NCI-H2081 treated with DMSO at 0.1 percent for 48 hours (cell line): ENCODE measurements at regions not wholly inside any gene's neighbourhood (a gene's known extent, or its start where the extent isn't known, plus 50 kb on each side); places are given as distances from the start of the nearest gene placed in this dataset.
"Not testable (repeated sequence)": the region's sequence is repeated elsewhere in the genome, so short reads cannot be mapped to it uniquely, and the experiment has no call there.

Experiments
- DNase-seq: peaks from one replicate; lab custom pipeline; 2025; lab: John Stamatoyannopoulos, UW

DNA sequence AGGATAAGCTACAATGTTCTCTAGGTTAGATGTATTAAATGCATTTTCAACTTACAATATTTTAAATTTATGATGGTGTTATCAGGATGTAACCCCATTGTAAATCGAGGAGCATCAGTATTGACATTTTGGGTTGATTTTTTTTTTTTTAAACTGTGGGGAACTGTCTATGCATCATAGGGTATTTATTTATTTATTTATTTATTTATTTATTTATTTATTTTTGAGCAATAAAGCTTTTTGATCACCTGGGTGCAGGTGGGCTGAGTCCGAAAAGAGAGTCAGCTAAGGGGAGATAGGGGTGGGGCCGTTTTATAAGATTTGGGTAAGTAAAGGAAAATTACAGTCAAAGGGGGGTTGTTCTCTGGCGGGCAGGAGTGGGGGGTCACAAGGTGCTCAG, 367.5 kb downstream of the OXSM start:
- DNase-seq = not testable (repeated sequence)

DNA sequence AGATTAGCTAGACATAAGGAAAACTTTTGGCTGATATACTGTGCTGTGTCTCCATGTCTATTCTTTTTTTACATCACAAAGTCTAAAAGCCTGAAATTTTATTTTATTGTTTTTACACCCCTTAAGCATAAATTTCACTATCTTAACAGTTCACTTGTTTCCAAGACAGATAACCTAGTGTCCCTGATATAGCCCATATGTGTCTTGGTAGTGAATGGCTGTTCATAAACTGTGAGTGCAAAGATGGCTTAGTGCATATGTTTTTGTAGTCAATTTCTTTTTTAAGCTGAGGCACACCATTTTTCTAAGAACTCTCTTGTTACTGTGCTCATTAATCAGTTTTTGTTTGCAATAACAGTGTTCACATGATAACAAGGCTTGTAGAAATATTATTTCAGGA, 381.1 kb downstream of the OXSM start:
- no peak for DNase-seq

DNA sequence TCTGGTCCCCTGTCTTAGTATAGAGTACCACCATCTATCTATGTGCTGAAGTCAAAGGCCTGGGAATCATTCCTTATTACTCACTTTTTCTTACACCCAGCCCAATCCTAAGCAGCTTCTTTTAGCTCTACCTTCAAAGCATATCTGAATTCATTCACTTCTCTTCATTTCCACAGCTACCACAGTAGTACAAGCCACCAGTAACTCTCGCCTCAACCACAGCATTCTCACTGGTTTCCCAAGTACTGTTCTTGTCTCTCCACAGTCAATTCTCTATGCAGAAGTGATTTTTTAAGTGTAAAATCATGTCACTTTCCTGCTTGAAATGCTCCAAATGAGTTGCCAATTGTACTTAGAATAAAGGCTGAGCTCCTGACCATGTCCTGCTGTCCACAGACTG, 401.7 kb downstream of the OXSM start:
- no peak for DNase-seq

DNA sequence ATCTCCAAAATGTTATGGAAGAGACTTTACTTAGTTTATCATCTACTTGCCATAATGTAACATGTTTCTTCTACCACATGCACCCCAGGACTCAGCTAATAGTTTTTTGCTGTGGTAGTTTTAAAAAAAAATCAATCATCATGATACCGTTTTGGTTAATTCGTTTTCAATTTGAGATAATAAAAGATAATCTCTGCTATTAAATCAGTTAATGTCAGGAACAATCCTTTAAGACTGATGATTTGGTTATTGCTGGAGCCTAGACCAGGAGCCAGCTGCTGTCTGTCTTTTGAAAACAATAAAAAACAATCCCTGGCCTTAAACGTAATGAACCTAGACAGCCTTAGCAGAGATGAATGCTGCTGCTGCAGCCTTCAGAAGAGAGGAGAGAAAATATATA, 403.7 kb downstream of the OXSM start:
- DNase-seq = no peak

DNA sequence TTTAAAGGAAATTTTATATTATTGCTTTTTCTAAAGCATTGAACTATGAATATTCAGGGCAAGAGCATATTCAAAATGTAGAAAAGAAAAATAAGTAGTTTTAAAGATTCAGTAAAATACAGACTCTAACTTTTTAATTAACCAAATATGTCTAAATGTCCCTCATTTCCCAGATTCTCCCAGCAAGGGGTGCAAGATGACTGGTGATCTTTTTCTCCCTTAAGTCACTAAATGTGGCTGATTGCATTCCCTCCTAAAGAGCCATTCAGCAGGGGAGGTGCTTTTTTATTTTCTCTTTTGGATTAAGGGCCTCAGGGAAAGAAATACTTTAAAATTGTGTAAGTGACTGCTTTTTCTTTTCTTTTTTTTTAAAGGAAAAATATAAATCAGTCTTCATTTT, 406.9 kb downstream of the OXSM start:
- DNase-seq = no peak

DNA sequence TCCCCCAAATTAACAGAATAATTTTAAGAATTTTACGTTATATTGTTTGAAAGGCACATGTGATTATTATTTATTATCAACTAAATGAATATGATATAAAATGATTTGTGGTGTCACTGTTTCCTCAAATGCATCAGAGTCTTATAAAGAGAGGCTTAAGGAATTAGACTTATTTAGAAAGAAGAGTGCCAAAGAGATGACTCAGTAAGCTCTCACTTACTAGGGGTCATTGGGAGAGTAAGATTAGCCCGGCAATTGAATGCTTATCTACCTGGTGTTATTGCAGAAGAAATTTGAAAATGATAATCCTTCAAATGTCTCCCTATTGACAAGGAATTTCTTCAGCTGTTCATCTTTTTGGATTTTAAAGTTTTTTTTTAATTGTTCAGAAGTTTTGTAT, 408.7 kb downstream of the OXSM start:
- DNase-seq = no peak

DNA sequence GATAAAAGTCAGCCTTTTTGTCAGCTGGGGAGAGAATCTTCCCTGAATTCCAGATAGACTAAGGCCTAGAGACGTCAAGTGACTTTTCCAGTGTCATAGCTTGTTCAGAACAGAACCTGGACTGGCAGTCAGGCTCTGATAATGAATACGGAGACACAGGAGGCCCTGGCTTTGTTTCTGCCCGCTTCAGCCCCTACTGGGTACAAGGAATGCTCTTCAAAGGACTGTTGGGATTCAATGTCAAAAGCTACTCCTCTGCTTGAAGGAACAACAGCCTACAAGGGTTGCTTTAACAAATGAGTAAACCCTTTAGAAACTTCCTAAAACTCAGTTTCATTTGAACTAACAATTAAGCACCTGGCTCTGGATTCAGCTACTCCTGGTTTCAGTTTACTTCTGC, 412.3 kb downstream of the OXSM start:
- DNase-seq = no peak

DNA sequence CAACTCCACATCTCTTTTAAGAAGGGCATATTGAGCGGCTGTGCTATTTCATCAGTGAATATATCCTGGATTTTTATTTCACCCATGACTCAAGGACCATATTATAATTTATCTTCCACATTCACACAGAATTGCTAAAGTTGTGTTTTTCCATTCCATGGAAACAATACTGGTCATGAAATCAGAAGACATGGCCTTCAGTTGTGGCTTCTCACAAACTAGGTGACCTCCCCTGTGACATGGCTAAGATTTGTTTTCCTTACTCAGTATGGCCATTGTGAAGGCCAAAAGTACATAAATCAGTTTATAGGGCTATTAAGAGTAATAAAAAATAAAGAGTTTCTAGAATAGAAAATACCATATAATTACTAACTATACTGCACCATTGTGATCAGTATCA, 415.6 kb downstream of the OXSM start:
- DNase-seq = no peak

DNA sequence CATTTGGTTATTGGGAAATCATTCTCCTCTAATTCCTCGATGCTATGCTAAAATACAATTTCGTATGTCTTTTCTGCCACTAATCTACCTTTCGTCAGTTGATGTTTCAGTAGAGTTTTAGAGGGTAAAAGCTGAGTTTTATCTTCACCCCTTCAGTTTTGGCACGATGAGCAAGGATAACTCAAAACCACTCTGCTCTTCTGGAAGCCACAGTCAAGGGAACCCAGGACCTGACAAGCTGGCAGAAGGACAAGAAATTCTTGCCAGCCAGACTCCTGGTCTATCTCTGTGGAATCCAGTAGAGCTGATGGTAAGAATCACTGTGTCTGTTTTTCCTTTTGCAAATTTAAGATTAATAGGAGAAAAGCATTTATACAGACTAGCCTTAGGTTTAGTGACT, 414.4 kb upstream of the LRRC3B start:
- no peak for DNase-seq

DNA sequence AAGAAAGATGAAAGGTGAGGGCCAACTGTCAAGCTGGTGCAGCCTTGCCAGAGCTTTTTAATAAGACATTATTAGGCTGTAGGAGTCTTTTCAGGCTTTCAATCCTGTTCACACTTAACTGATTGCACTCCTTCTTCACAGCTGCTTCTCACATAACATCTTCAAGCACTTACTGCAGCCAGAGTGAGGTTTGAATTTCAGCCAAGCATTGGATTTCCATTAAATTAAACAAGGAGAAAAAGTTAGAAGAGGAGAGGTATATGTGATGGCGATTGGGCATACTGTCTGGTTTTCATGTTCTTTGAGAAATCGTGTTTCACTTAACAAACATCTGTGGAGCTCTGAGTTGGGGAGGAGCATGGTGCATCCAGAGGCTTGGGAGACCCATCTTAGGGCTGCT, 392.8 kb upstream of the LRRC3B start:
- DNase-seq = no peak

DNA sequence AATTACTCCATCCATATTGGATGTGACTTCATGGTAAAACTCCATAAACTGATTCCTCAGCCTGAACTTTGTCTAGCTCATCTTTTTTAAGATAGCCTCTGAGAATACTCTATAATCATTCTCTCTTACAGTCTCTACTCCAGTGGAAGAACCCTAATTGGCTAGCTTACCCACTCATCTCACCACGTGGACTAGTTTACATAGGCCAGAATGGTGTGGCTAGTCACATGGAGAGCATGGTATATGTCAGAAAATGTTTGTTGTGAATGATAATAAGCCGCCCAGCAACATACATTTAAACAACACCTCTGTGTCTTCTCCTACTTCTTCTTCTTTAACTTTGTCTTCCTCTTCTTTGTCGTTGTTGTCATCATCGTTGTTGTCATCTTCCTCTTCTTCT, 389.2 kb upstream of the LRRC3B start:
- no peak for DNase-seq

DNA sequence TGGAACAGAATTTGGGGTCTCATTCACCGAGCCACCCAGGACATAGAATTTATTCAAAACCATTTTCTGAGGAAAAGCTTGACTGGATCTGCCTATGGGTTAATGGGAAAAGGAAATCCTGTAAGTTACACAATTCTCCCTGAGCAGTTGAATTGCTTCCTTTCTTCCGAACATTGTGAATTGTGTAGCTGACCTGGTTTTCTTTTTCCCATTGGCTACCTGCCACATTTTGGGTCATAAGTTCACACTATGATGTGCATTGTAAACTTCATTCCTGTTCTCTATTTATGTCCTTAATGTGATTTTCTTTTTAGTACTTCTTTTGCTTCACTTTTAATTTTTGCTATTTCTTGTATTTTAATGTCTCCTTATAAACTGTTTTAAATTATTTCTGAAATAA, 386.0 kb upstream of the LRRC3B start:
- DNase-seq = no peak

DNA sequence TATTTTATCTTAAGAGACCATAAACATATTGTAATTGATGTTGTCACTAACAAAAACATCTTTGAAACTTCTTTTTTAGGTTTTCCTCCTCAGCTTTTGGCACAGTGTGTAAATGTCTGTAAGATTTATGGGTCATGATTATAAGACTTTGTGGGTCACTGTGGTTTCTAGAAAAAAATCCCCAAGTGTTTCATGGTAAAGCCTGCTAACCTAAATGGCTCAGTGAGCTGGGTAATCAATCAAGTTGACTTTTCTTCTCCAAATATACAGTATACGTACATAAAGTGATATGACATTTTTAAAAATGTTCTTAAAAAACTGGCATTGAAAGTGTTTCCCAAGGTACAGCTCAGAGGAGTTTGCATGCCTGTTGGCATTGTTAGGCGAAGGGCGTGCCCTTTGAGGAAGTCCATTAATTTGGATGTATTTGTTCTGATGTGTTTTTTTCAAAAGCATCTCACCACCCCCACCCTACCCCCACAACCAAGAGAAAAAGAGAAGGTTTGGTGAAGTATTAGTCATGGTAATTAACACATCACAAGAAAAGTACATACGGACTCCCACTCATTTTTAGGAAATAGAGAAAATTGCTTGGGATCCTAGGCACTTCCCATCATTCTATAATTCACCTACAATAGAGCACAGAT, 385.4 kb upstream of the LRRC3B start:
- no peak for DNase-seq

DNA sequence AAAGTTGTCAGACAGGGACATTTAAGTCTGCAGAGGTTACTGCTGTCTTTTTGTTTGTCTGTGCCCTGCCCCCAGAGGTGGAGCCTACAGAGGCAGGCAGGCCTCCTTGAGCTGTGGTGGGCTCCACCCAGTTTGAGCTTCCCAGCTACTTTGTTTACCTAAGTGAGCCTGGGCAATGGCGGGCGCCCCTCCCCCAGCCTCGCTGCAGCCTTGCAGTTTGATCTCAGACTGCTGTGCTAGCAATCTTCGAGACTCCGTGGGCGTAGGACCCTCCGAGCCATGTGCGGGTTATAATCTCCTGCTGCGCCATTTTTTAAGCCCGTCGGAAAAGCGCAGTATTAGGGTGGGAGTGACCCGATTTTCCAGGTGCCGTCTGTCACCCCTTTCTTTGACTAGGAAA, 378.0 kb upstream of the LRRC3B start:
- not testable (repeated sequence) for DNase-seq

DNA sequence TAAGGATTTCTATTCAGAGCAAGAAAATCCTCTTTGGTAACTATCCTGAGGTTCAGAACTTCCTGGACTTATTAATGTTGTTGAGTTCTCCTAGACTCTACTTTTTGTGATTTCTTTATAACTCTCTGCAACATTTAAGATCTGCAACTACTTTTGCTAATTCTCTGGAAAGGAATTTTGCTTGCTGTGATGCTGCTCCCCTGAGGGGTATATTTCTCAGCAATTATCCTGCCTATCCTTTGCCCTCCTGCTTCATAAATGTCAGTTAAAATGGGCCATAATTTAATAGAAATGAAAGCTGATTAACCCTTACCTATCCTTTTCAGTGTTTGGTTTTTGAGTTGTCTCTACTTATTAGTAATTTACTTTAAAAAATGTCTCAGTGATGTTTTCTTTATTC, 377.3 kb upstream of the LRRC3B start:
- no peak for DNase-seq

DNA sequence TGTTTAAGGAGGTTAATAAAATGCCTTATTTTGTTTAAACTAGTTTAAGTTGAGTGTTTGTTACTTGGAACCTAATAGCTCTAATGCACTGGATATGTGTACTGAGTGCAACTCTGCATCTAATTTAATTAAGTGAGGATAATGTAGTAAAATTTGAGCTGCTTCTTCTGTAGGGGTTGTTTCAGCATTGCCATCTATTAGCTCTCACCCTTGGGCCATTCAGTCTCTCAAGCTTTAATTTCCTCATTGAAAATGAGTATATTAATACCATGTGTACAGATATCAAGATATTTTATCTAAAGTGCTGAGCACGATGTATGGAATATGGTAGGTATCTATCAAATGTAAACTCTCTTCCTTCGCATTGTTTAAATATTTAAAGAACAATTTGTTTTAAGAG, 375.7 kb upstream of the LRRC3B start:
- no peak for DNase-seq

DNA sequence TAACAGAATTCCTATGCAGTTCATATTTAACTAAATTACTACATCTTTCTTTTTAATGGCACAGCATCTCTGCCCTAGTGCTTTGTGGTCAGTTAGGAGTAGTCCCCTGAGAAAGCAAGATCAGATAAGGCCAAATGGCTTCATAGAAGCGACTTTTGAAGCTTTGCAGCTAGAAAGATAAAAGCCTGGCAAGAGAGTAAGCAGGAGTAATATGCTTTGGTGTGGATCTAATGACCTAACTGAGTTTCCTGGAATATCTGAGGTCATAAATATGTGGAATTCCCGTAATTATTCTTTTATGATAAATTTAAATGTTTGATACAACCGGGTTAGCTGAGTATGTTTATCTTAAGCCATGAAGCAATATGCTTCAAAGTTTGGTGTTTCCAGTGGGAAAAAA, 374.9 kb upstream of the LRRC3B start:
- no peak for DNase-seq

DNA sequence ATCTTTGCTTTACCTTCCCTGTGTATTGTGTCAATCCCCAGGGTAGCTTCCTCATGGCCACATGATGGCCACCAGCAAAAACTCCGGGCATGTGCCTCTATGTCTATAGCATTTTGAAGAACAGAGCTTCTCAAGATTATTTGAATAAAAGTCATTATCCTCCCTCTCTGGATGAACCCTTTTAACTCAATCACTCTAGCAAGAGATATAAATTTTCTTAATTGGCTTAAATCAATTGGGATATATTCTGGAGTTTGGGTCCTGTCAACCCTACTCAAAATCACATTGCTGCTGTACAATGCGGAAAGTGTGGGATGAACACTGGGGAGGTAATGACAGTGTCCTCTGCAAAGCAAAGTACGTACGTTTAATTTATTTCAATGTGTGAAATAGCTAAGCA, 370.6 kb upstream of the LRRC3B start:
- DNase-seq = no peak

DNA sequence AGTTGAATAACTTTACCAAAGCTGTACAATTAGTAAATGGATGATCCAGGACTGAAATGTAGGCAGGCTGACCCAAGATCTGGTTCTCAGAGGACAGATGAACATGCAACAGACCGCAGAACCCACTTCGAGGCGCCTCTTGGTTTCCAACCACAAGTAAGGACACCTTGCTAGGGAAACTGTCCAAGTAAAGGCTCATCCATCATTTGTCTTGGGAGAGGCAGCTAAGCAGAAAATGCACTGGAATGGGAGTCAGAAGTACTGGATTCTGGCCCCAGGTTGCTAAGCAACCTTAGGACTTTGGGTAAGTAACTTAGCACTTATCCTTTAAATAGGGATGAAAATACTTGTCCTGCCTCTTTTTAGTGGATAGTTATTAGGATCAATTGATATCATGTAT, 366.3 kb upstream of the LRRC3B start:
- no peak for DNase-seq

DNA sequence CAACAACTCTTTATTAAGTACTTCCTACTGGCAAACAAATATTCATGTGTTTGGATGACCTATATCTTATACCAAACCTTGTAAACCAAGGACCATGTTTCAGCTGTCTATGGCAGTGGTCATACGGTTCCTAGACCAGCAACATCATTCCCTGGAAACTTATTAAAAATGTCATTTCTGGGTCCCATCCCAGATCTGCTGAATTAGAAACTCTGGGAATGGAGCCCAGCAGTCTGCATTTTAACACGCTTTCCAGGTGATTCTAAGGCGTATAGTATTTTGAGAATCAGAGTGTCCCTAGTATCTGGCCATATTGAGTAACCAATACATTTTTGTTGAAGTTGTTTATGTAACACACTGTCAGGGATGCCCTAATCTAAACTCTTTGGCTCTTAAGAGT, 363.4 kb upstream of the LRRC3B start:
- no peak for DNase-seq

DNA sequence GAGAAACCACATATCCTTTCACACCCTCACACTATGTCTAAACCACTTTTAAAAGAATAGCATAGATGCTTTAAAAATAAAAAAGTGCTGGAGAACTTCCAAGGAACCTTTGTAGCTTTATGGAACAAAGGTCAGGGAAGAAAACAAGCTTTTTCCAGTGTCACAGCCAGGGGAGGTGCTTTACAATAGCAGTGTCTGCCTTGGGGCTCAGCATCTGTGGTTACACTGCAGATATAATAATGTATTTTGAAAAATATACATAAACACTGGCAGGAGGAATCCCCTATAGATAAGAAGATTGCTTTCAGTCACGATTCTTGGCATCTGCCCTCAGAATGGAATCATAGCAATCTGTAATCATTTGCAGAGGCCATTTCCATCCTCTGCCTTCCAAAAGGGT, 362.4 kb upstream of the LRRC3B start:
- DNase-seq = no peak

DNA sequence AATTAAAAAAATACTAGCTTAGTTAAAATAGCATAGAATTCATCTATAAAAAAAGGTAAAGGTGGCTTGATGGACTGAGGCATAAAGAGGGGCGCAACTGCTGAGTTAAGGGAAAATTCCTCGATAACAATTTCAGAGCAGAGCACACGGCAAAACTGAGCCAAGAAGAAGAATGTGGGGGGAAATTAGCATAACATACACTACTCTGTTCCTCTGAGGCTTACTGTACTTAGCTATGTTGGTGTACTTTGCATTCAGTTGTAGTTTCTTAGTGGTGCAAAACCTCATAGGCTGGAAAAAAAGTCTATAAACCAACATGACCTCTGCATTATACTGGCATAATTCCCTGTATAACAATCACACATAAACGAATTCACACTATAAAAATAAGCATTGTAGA, 357.9 kb upstream of the LRRC3B start:
- DNase-seq = no peak

DNA sequence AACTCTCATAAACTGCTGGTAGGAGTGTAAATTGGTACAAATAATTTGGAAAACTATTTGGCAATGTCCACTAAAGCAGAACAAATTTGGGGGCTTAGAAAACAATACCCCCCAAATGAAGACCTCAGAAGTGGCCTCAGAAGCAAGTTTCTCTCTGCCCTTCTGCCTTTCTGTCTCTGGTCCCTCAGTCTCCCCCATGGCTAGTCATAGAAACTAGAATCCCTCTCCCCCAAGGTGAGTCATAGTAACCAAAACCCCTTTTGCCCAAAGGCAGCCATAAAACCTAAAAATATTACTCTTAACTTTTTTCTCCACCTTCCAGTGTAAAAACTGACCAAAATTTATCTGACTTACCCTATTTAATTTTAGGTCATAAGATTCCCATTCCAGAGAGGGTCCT, 350.7 kb upstream of the LRRC3B start:
- DNase-seq = no peak

DNA sequence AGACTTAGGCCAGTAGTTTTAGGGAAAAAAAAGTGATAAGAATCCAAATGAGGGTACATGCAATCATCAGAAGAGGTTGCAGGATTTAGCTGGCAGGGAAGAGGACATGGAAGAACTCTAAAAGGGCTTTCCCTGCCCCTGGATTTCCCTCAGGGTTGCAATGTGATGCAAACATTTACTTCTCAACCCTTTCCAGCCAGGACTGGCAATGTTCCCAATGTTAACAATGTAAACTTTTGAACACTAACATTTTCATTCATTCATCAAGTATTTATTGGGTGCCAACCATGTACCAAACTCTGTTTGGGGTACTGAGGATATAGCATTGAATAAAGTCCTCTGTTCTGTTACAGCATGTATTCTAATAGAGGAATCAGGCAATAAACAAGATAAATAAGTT, 349.4 kb upstream of the LRRC3B start:
- no peak for DNase-seq

DNA sequence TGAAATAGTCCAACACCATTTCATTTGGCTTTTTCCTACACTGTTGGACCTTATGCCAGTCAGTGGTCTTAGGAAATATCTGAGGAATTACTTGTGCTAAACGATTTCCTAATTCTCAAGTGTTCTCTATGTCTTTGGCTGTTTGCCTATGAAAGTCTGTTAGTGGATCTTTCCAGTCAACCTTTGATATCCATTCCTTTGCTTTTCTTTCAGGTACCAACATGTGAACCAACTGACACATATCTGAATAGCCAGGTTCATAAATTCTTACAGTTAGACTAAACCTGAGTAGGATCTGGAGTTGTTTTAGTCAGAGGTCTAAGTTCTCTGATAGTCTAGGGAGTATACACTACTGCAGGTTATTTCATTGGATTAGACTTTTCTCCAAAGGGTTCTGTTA, 343.5 kb upstream of the LRRC3B start:
- no peak for DNase-seq
